AG08395 (cell line): ENCODE measurements at regions not wholly inside any gene's neighbourhood (a gene's known extent, or its start where the extent isn't known, plus 50 kb on each side); places are given as distances from the start of the nearest gene placed in this dataset.
"Not testable (repeated sequence)": the region's sequence is repeated elsewhere in the genome, so short reads cannot be mapped to it uniquely, and the experiment has no call there.

Source experiments
- DNase-seq: peaks from one replicate; pipeline ENCODE4 v3.0.0; 2012; ENCODE audit warnings: mixed read lengths, low spot score

GRCh38 chr9:102362470-102363132 lies 624.2 kb upstream of the GRIN3A start:
- no peak for DNase-seq

- DNase-seq, result no peak
Measured at GRCh38 chr9:102360846-102361245, 622.4 kb upstream of the GRIN3A start.

- DNase-seq, result no peak
Measured at GRCh38 chr9:102355982-102356381, 617.5 kb upstream of the GRIN3A start.

GRCh38 chr9:102354041-102354440 lies 615.6 kb upstream of the GRIN3A start:
- DNase-seq, result no peak

GRCh38 chr9:102337471-102337870 lies 599.0 kb upstream of the GRIN3A start:
- DNase-seq, result not testable (repeated sequence)

- no peak for DNase-seq
Measured at GRCh38 chr9:102309379-102309778, 570.9 kb upstream of the GRIN3A start.

- no peak for DNase-seq
Measured at GRCh38 chr9:102295188-102295587, 556.7 kb upstream of the GRIN3A start.

GRCh38 chr9:102273952-102274351 lies 535.5 kb upstream of the GRIN3A start:
- DNase-seq, result no peak

- DNase-seq, result no peak
Measured at GRCh38 chr9:102253099-102253498, 514.7 kb upstream of the GRIN3A start.

- no peak for DNase-seq
Measured at GRCh38 chr9:102244916-102245315, 506.5 kb upstream of the GRIN3A start.

GRCh38 chr9:102237520-102237919 lies 499.1 kb upstream of the GRIN3A start:
- DNase-seq, result no peak

GRCh38 chr9:102237094-102237493 lies 498.6 kb upstream of the GRIN3A start:
- no peak for DNase-seq

- not testable (repeated sequence) for DNase-seq
Measured at GRCh38 chr9:102227416-102227815, 489.0 kb upstream of the GRIN3A start.

- DNase-seq, result no peak
Measured at GRCh38 chr9:102225841-102226441, 487.5 kb upstream of the GRIN3A start.

GRCh38 chr9:102223320-102224136 lies 485.1 kb upstream of the GRIN3A start:
- DNase-seq, result not testable (repeated sequence)

GRCh38 chr9:102209176-102209575 lies 470.7 kb upstream of the GRIN3A start:
- DNase-seq, result no peak

- no peak for DNase-seq
Measured at GRCh38 chr9:102206432-102206831, 468.0 kb upstream of the GRIN3A start.

GRCh38 chr9:102205251-102205650 lies 466.8 kb upstream of the GRIN3A start:
- no peak for DNase-seq

- no peak for DNase-seq
Measured at GRCh38 chr9:102202126-102202525, 463.7 kb upstream of the GRIN3A start.

- DNase-seq, result no peak
Measured at GRCh38 chr9:102185962-102186361, 447.5 kb upstream of the GRIN3A start.

- DNase-seq, result no peak
Measured at GRCh38 chr9:102185371-102185770, 446.9 kb upstream of the GRIN3A start.

- DNase-seq, result no peak
Measured at GRCh38 chr9:102178811-102179210, 440.4 kb upstream of the GRIN3A start.

GRCh38 chr9:102174202-102174601 lies 435.8 kb upstream of the GRIN3A start:
- DNase-seq, result not testable (repeated sequence)
